PC-3 (cell line): ENCODE measurements at regions not wholly inside any gene's neighbourhood (a gene's known extent, or its start where the extent isn't known, plus 50 kb on each side); places are given as distances from the start of the nearest gene placed in this dataset.

Experiments
- CTCF ChIP-seq: fragments of 300-600 bp; sonication (generic); conservative IDR thresholded peaks from 2 replicates; pipeline ENCODE4 v1.5.1; 2017; ENCODE audit warnings: antibody characterized with exemption, low read depth, mild to moderate bottlenecking, low read length
- EZH2 ChIP-seq: fragments of 300-600 bp; sonication (generic); IDR thresholded peaks from one replicate; pipeline ENCODE4 v1.6.1; 2017; ENCODE audit warnings: antibody characterized with exemption, mild to moderate bottlenecking, low read length; ENCODE audit not compliant: unreplicated experiment
- EZH2phosphoT487 ChIP-seq: fragments of 300-600 bp; sonication (generic); IDR thresholded peaks from 2 replicates; pipeline ENCODE4 v1.6.1; 2018; ENCODE audit warnings: mild to moderate bottlenecking, antibody characterized with exemption, low read length, borderline replicate concordance

GRCh38 chr7:9029681-9030530 lies 596.5 kb downstream of the NXPH1 start:
- TF ChIP-seq CTCF (no peak), EZH2 (no peak), EZH2phosphoT487 (no peak)
